ENCODE measurements at regions not wholly inside any gene's neighbourhood (a gene's known extent, or its start where the extent isn't known, plus 50 kb on each side); places are given as distances from the start of the nearest gene placed in this dataset.

- FAIRE-seq: no peak
- TF ChIP-seq TAF15 (IDR thresholded peaks at IDR 0.05; ENCODE audit: low read depth, low read length, poor library complexity, severe bottlenecking): no peak
- TF ChIP-seq, protein P1, sequence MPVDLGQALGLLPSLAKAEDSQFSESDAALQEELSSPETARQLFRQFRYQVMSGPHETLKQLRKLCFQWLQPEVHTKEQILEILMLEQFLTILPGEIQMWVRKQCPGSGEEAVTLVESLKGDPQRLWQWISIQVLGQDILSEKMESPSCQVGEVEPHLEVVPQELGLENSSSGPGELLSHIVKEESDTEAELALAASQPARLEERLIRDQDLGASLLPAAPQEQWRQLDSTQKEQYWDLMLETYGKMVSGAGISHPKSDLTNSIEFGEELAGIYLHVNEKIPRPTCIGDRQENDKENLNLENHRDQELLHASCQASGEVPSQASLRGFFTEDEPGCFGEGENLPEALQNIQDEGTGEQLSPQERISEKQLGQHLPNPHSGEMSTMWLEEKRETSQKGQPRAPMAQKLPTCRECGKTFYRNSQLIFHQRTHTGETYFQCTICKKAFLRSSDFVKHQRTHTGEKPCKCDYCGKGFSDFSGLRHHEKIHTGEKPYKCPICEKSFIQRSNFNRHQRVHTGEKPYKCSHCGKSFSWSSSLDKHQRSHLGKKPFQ (CRISPR knock-in tag; IDR thresholded peaks at IDR 0.05; ENCODE audit: insufficient replicate concordance): no peak
- TF ChIP-seq ZNF292 (CRISPR knock-in tag; IDR thresholded peaks at IDR 0.05; ENCODE audit: borderline replicate concordance, low read depth): no peak
- TF ChIP-seq ZNF761 (CRISPR knock-in tag; conservative IDR thresholded peaks at IDR 0.05): no peak
- TF ChIP-seq CAMTA2 (CRISPR knock-in tag; IDR thresholded peaks at IDR 0.05; ENCODE audit: borderline replicate concordance): no peak
- no peak for TF ChIP-seq BRD4 (CRISPR knock-in tag; IDR thresholded peaks at IDR 0.05)
- TF ChIP-seq NFE2L2 (IDR thresholded peaks at IDR 0.05; ENCODE audit: low read length): no peak
- Histone ChIP-seq H3K36me3 (replicated peaks in 1 of 2; ENCODE audit: control insufficient read depth in 1 of 2, insufficient read depth in 2 of 2, low read length in 2 of 2) (no peaks in the 10 kb centered on the region), H3K79me2 (ENCODE audit: insufficient read depth, low read length) (no peaks in the 10 kb centered on the region), H4K20me1 (ENCODE audit: insufficient read depth, low read length) (no peaks in the 10 kb centered on the region), H3K27me3 (ENCODE audit: control insufficient read depth in 1 of 2, insufficient read depth in 2 of 2, low read length in 2 of 2) (no peaks in the 10 kb centered on the region), H3K4me1 (ENCODE audit: insufficient read depth, low read length) (no peaks in the 10 kb centered on the region), H3K9me3 (ENCODE audit: low read length) (no peaks in the 10 kb centered on the region), H3K4me2 (ENCODE audit: low read depth, low read length) (no peak overlapping the region), H3K4me3 (replicated peaks in 1 of 3; ENCODE audit: insufficient read depth in 1 of 3, low read depth in 2 of 3, low read length in 3 of 3) (no peak overlapping the region), H2AFZ (ENCODE audit: low read length) (no peak overlapping the region), H3K27ac (ENCODE audit: extremely low read length, insufficient read depth, low read length) (no peak overlapping the region), H3K9ac (ENCODE audit: insufficient read depth, low read depth, low read length) (no peak overlapping the region)
- intact Hi-C loops (cut with micrococcal nuclease; ENCODE audit: unreplicated experiment): no loop called here
- WGBS (ENCODE audit: low lambda C conversion rate): 5% methylated on average over 1 of the region's 1 CpG
- CTCF ChIA-PET (ENCODE audit: low intra/inter-chr PET ratio, low total read pairs): no interaction called here
- BruUV-seq (replicated peaks): no TSS peak
- ATAC-seq: no peak
- POLR2A ChIA-PET: no interaction called here
- DNase-seq (ENCODE audit: low spot score): no peak
- in situ Hi-C loops (cut with HindIII; ENCODE audit: extremely low pct_ligation_motif_present, low pct_unique_long_range_greater_than_20kb): no loop called here
Measured at GRCh38 chr12:67922245-67922644, 67.0 kb upstream of the IFNG-AS1 start.

- Histone ChIP-seq H3K27me3 (ENCODE audit: control insufficient read depth in 1 of 2, insufficient read depth in 2 of 2, low read length in 2 of 2) (no peaks in the 10 kb centered on the region), H3K4me2 (ENCODE audit: low read depth, low read length) (no peak overlapping the region), H4K20me1 (ENCODE audit: insufficient read depth, low read length) (no peaks in the 10 kb centered on the region), H3K4me3 (replicated peaks in 1 of 3; ENCODE audit: insufficient read depth in 1 of 3, low read depth in 2 of 3, low read length in 3 of 3) (no peak overlapping the region), H3K79me2 (ENCODE audit: insufficient read depth, low read length) (no peaks in the 10 kb centered on the region), H3K9ac (ENCODE audit: insufficient read depth, low read depth, low read length) (no peak overlapping the region), H3K36me3 (replicated peaks in 1 of 2; ENCODE audit: control insufficient read depth in 1 of 2, insufficient read depth in 2 of 2, low read length in 2 of 2) (no peaks in the 10 kb centered on the region), H3K4me1 (ENCODE audit: insufficient read depth, low read length) (no peaks in the 10 kb centered on the region), H3K9me3 (ENCODE audit: low read length) (no peaks in the 10 kb centered on the region), H2AFZ (ENCODE audit: low read length) (no peak overlapping the region), H3K27ac (ENCODE audit: extremely low read length, insufficient read depth, low read length) (no peak overlapping the region)
- no peak for DNase-seq (ENCODE audit: low spot score)
- no TSS peak for BruUV-seq (replicated peaks)
- 7% methylated on average over 2 of the region's 2 CpGs for WGBS (ENCODE audit: low lambda C conversion rate)
- no peak for TF ChIP-seq NFE2 (CRISPR knock-in tag; IDR thresholded peaks at IDR 0.05)
- TF ChIP-seq ATM (IDR thresholded peaks at IDR 0.05; ENCODE audit: borderline replicate concordance): no peak
- TF ChIP-seq ELF4 (CRISPR knock-in tag; IDR thresholded peaks at IDR 0.05; ENCODE audit: borderline replicate concordance): no peak
- in situ Hi-C loops (cut with HindIII; ENCODE audit: extremely low pct_ligation_motif_present, low pct_unique_long_range_greater_than_20kb): no loop called here
- CTCF ChIA-PET (ENCODE audit: low intra/inter-chr PET ratio, low total read pairs): no interaction called here
- intact Hi-C loops (cut with micrococcal nuclease; ENCODE audit: unreplicated experiment): no loop called here
- ATAC-seq: no peak
- no peak for FAIRE-seq
- POLR2A ChIA-PET: no interaction called here
Measured at GRCh38 chr12:67925077-67925476, 64.2 kb upstream of the IFNG-AS1 start.
